Dermis blood vessel endothelial cell (primary cell): ENCODE measurements at regions not wholly inside any gene's neighbourhood (a gene's known extent, or its start where the extent isn't known, plus 50 kb on each side); places are given as distances from the start of the nearest gene placed in this dataset.

ENCODE experiments used
- DNase-seq: peaks from one replicate; pipeline ENCODE4 v3.0.0; 2010

GRCh38 chr14:49220492-49220891, 365.7 kb downstream of the RPS29 start:
- no peak for DNase-seq

GRCh38 chr14:49218436-49219092, 367.6 kb downstream of the RPS29 start:
- no peak for DNase-seq

GRCh38 chr14:49212721-49213120, 373.5 kb downstream of the RPS29 start:
- no peak for DNase-seq

- DNase-seq, result no peak
Measured at GRCh38 chr14:49209416-49209815, 376.8 kb downstream of the RPS29 start.

GRCh38 chr14:49206828-49207227, 379.4 kb downstream of the RPS29 start:
- DNase-seq, result no peak

GRCh38 chr14:49203676-49204075, 382.5 kb downstream of the RPS29 start:
- DNase-seq, result no peak

GRCh38 chr14:49199159-49199558, 387.0 kb downstream of the RPS29 start:
- DNase-seq, result no peak

- DNase-seq, result no peak
Measured at GRCh38 chr14:49196327-49196726, 389.9 kb downstream of the RPS29 start.

GRCh38 chr14:49194067-49194466, 392.1 kb downstream of the RPS29 start:
- no peak for DNase-seq

- DNase-seq, result no peak
Measured at GRCh38 chr14:49193332-49194065, 392.7 kb downstream of the RPS29 start.

GRCh38 chr14:49191380-49191779, 394.8 kb downstream of the RPS29 start:
- DNase-seq, result no peak

- DNase-seq, result no peak
Measured at GRCh38 chr14:49189375-49189774, 396.8 kb downstream of the RPS29 start.

GRCh38 chr14:49187799-49188198, 398.4 kb downstream of the RPS29 start:
- no peak for DNase-seq

GRCh38 chr14:49173765-49174373, 412.3 kb downstream of the RPS29 start:
- DNase-seq, result peak; percentile 68

GRCh38 chr14:49164074-49164473, 422.1 kb downstream of the RPS29 start:
- no peak for DNase-seq

GRCh38 chr14:49160983-49161382, 425.2 kb downstream of the RPS29 start:
- no peak for DNase-seq

- no peak for DNase-seq
Measured at GRCh38 chr14:49159081-49159480, 427.1 kb downstream of the RPS29 start.

GRCh38 chr14:49139593-49139992, 446.6 kb downstream of the RPS29 start:
- DNase-seq, result no peak

GRCh38 chr14:49134940-49135339, 451.2 kb downstream of the RPS29 start:
- DNase-seq, result no peak

- DNase-seq, result no peak
Measured at GRCh38 chr14:49121246-49121645, 464.9 kb downstream of the RPS29 start.

- DNase-seq, result no peak
Measured at GRCh38 chr14:49114161-49114893, 471.9 kb downstream of the RPS29 start.

- DNase-seq, result no peak
Measured at GRCh38 chr14:49106741-49107667, 479.2 kb downstream of the RPS29 start.
